Nephron progenitor cell (in vitro differentiated cells): ENCODE measurements at regions not wholly inside any gene's neighbourhood (a gene's known extent, or its start where the extent isn't known, plus 50 kb on each side); places are given as distances from the start of the nearest gene placed in this dataset.
"Not testable (repeated sequence)": the region's sequence is repeated elsewhere in the genome, so short reads cannot be mapped to it uniquely, and the experiment has no call there.

Experiments
- DNase-seq: peaks from one replicate; pipeline ENCODE4 v3.0.0; 2021
- H3K27ac Mint-ChIP-seq: 2 replicates; pipeline ENCODE4 v1.8.0; 2021; ENCODE audit warnings: mild to moderate bottlenecking, moderate library complexity, mixed read lengths
- H3K27me3 Mint-ChIP-seq: 2 replicates; pipeline ENCODE4 v1.8.0; 2021; ENCODE audit warnings: mild to moderate bottlenecking, low read depth, mixed read lengths; ENCODE audit not compliant: poor library complexity
- H3K36me3 Mint-ChIP-seq: 2 replicates; pipeline ENCODE4 v1.8.0; 2021; ENCODE audit warnings: low read depth, mixed read lengths
- H3K4me1 Mint-ChIP-seq: 2 replicates; pipeline ENCODE4 v1.8.0; 2021; ENCODE audit warnings: mixed read lengths
- H3K4me3 Mint-ChIP-seq: 2 replicates; pipeline ENCODE4 v1.8.0; 2021; ENCODE audit warnings: mild to moderate bottlenecking, moderate library complexity, mixed read lengths
- H3K9me3 Mint-ChIP-seq: 2 replicates; pipeline ENCODE4 v1.8.0; 2021; ENCODE audit warnings: mild to moderate bottlenecking, moderate library complexity, mixed read lengths
- TF ChIP-seq, protein P1 (sequence below): fragments of 200-600 bp; sonication (generic); IDR thresholded peaks from 2 replicates; pipeline ENCODE4 v1.5.0; 2021; ENCODE audit warnings: antibody characterized with exemption

DNA sequence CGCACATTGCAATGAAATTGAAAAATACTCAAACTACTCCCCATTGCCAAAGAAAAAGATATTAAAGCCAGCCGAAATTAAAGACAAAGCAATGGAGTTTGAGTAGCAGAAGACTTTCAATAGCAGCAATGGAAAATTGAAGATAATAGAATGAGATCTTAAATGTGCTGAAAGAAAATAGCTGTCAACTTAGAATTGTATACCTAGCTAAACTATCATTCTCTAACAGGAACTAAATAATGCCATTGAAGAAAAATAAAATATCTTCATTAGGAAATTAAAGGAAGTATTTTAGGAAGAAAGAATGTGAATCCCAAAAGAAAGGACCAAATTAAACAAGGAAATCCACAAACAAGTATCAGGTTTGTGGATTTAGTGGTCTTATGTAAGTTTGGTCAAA lies 165.6 kb downstream of the USP31 start:
- Mint-ChIP-seq H3K4me1 (no peaks in the 10 kb centered on the region), H3K4me3 (no peak overlapping the region), H3K27me3 (peaks cover 15% of the 10 kb centered on the region), H3K27ac (no peak overlapping the region), H3K9me3 (peaks cover 36% of the 10 kb centered on the region), H3K36me3 (no peaks in the 10 kb centered on the region)
- TF ChIP-seq, protein P1, sequence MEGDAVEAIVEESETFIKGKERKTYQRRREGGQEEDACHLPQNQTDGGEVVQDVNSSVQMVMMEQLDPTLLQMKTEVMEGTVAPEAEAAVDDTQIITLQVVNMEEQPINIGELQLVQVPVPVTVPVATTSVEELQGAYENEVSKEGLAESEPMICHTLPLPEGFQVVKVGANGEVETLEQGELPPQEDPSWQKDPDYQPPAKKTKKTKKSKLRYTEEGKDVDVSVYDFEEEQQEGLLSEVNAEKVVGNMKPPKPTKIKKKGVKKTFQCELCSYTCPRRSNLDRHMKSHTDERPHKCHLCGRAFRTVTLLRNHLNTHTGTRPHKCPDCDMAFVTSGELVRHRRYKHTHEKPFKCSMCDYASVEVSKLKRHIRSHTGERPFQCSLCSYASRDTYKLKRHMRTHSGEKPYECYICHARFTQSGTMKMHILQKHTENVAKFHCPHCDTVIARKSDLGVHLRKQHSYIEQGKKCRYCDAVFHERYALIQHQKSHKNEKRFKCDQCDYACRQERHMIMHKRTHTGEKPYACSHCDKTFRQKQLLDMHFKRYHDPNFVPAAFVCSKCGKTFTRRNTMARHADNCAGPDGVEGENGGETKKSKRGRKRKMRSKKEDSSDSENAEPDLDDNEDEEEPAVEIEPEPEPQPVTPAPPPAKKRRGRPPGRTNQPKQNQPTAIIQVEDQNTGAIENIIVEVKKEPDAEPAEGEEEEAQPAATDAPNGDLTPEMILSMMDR: no peak
- no peak for DNase-seq

DNA sequence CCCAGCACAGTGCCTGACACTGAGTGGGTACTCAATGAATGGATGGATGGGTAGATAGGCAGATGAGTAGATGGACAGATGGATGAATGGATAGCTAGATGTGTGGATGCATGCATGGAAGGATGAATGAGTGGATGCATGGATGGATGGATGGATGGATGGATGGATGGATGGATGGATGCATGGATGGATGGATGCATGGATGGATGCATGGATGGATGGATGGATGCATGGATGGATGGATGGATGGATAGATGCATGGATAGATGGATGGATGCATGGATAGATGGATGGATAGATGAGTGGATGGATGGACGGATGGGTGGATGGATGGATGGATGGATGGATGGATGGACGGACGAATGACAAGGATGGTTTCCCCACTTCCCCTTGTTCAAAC lies 166.6 kb downstream of the HS3ST2 start:
- not testable (repeated sequence) for H3K27ac Mint-ChIP-seq, DNase-seq, H3K4me1 Mint-ChIP-seq, H3K36me3 Mint-ChIP-seq, H3K4me3 Mint-ChIP-seq
- Mint-ChIP-seq H3K9me3 (peaks cover 35% of the 10 kb centered on the region), H3K27me3 (peaks cover 20% of the 10 kb centered on the region)

DNA sequence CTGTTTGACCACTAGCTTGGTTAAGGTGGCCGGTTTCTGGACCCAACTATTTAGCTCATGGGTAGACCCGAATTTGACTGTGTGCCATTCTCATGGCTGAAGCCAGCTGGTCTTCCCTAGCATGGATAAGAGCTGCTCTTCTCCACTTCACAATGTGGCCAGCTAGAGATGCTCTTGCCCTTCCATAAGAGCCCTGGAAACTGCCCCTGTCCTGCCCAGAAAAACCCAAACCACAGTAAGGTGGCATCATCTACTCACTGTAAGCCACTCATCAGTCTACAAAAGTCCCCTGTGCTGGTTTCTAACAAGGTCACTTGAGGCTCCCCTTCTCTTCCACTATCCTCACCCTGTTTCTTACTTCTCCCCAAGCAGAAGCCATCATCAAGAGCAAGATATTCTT lies 165.1 kb downstream of the HS3ST2 start:
- H3K9me3 Mint-ChIP-seq: peaks cover 23% of the 10 kb centered on the region
- DNase-seq: no peak
- H3K27ac Mint-ChIP-seq: no peak overlapping the region
- H3K4me3 Mint-ChIP-seq: no peak overlapping the region
- H3K4me1 Mint-ChIP-seq: no peaks in the 10 kb centered on the region
- TF ChIP-seq, protein P1: no peak
- peaks cover 20% of the 10 kb centered on the region for H3K27me3 Mint-ChIP-seq
- no peaks in the 10 kb centered on the region for H3K36me3 Mint-ChIP-seq

DNA sequence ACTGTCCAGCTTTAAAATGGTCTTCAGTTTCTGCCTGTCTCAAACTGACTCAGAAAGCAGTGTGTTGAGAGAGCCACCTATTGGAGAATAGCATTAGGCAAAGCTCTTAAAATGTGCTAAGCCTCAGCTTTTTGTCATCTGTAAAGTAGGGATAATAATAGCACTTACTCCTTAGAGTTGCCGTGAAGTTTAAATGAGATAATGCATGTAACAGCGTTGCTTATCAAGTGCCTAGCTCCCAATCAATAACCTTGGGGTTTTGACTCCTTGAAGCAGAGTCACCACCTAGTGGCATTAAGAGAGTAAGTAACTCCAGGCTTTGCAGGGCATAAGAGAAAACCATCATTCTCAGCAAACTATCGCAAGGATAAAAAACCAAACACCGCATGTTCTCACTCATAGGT lies 163.3 kb downstream of the HS3ST2 start:
- H3K9me3 Mint-ChIP-seq: peaks cover 6% of the 10 kb centered on the region
- no peaks in the 10 kb centered on the region for H3K4me1 Mint-ChIP-seq
- H3K4me3 Mint-ChIP-seq: no peak overlapping the region
- H3K36me3 Mint-ChIP-seq: no peaks in the 10 kb centered on the region
- TF ChIP-seq, protein P1: peak; percentile 11
- H3K27me3 Mint-ChIP-seq: peaks cover 24% of the 10 kb centered on the region
- no peak overlapping the region for H3K27ac Mint-ChIP-seq
- DNase-seq: no peak

DNA sequence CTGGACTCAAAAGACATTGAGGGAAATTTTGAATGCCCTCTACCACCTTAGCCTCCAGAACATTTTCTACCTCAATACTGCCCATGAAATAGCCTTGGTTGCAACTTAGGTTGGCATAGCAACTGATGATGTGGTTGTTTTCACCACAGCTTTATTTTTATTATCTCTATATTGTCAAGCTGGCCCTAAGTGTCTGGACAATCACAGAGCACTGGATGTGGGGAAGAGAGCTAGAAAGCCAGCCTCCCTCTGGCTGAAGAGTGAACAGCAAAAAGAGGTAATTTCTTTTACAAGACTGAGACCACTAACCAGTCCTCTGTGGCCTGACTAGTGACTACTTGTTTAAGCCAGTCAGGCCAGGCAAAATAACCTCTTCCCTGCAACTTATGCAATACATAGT lies 159.6 kb downstream of the HS3ST2 start:
- Mint-ChIP-seq H3K27ac (no peak overlapping the region), H3K4me3 (no peak overlapping the region), H3K9me3 (no peaks in the 10 kb centered on the region), H3K36me3 (no peaks in the 10 kb centered on the region), H3K27me3 (peaks cover 13% of the 10 kb centered on the region), H3K4me1 (no peaks in the 10 kb centered on the region)
- TF ChIP-seq, protein P1: no peak
- DNase-seq: no peak

DNA sequence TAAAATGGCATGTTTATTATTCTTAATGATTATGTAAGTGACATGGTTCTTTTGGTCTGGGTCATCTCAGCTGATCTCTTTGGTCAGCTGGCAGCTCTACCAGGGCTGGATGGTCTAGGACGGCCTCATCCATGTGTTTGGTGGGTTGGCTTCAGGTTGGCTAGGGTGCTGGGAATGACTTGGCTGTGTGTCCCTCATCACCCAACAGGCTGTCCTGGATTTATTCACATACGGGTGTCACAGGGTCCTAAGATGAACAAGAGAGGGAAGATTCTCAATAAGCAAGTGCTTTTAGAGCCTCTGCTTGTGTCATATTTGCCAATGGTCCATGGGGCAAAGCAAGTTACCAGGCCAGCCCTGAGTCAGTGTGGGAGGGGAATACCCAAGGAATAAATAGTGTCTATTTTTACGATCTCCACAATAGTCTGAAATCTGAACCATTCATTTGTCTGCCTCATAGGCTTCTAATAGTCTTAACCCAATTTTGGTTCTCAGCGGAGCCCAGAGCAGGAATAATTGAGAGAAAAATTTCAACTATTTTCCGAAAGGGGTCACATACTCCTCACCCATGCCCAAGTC lies 157.5 kb downstream of the HS3ST2 start:
- H3K4me3 Mint-ChIP-seq: no peak overlapping the region
- TF ChIP-seq, protein P1: no peak
- DNase-seq: no peak
- H3K36me3 Mint-ChIP-seq: no peaks in the 10 kb centered on the region
- H3K4me1 Mint-ChIP-seq: no peaks in the 10 kb centered on the region
- H3K27me3 Mint-ChIP-seq: peaks cover 9% of the 10 kb centered on the region
- H3K27ac Mint-ChIP-seq: no peak overlapping the region
- H3K9me3 Mint-ChIP-seq: no peaks in the 10 kb centered on the region
